ENCODE measurements at regions not wholly inside any gene's neighbourhood (a gene's known extent, or its start where the extent isn't known, plus 50 kb on each side); places are given as distances from the start of the nearest gene placed in this dataset.

GRCh38 chr1:198915327-198916231 is 276.7 kb downstream of the PTPRC start:
- TF ChIP-seq CTCF (IDR thresholded peaks at IDR 0.05; ENCODE audit: low read depth, low read length) (no peak), EZH2phosphoT487 (IDR thresholded peaks at IDR 0.05; ENCODE audit: low read depth) (no peak)

Measured in OCI-LY3 (cell line).